Panc1 (cell line): ENCODE measurements at regions not wholly inside any gene's neighbourhood (a gene's known extent, or its start where the extent isn't known, plus 50 kb on each side); places are given as distances from the start of the nearest gene placed in this dataset.

Experiments used
- ATAC-seq: fragments of 200-7000 bp; cut with Tn5 transposase; 2 replicates; pipeline ENCODE4 v1.9.1; 2020; ENCODE audit warnings: mild to moderate bottlenecking, moderate library complexity
- BruUV-seq: library from RNA; stranded (reverse); fragments of 400-500 nt; replicated peaks from 2 replicates; lab custom pipeline; 2021; lab: Mats Ljungman, UMichigan
- CTCF ChIA-PET: fragments of 300-600 bp; sonication (Branson Sonifier 250); formaldehyde crosslinking; loops from one replicate; lab custom pipeline; 2022; ENCODE audit warnings: antibody characterized with exemption; lab: Charles Lee
- POLR2A ChIA-PET: fragments of 300-600 bp; sonication (Branson Sonifier 250); formaldehyde crosslinking; loops from one replicate; lab custom pipeline; 2022; ENCODE audit warnings: antibody characterized with exemption; lab: Charles Lee
- DNase-seq: peaks from one replicate; pipeline ENCODE4 v3.0.0-alpha.2; 2010; ENCODE audit warnings: low read depth, low spot score
- H3K27ac ChIP-seq: 2 replicates; pipeline ENCODE4 v1.5.1; 2011; ENCODE audit warnings: mild to moderate bottlenecking, low read length, inconsistent platforms
- H3K27me3 ChIP-seq: fragments of 200-500 bp; sonication (Bioruptor generic); 2 replicates; pipeline ENCODE4 v1.6.0; 2014; ENCODE audit warnings: low read length, inconsistent platforms; ENCODE audit not compliant: control insufficient read depth, insufficient read depth
- H3K36me3 ChIP-seq: fragments of 200-500 bp; sonication (Bioruptor generic); 2 replicates; pipeline ENCODE4 v1.5.1; 2014; ENCODE audit warnings: inconsistent platforms, mild to moderate bottlenecking, low read length, moderate library complexity; ENCODE audit not compliant: control insufficient read depth, insufficient read depth
- H3K4me1 ChIP-seq: 2 replicates; pipeline ENCODE4 v1.5.1; 2011; ENCODE audit warnings: inconsistent platforms, mild to moderate bottlenecking, low read length, moderate library complexity; ENCODE audit not compliant: control insufficient read depth, insufficient read depth
- H3K4me3 ChIP-seq, 2 experiments: 2 replicates each; pipeline ENCODE4 v1.5.1; 2011 to 2012; ENCODE audit warnings: low read depth in 2 of 2, low read length in 2 of 2, mild to moderate bottlenecking in 2 of 2, inconsistent platforms in 1 of 2, moderate library complexity in 1 of 2
- H3K9me3 ChIP-seq: fragments of 200-500 bp; sonication (Bioruptor generic); 2 replicates; pipeline ENCODE4 v1.5.1; 2014; ENCODE audit warnings: low read depth, mild to moderate bottlenecking, inconsistent platforms, low read length, moderate library complexity; ENCODE audit not compliant: control insufficient read depth, insufficient read depth
- POLR2AphosphoS5 ChIP-seq: IDR thresholded peaks from 2 replicates; pipeline ENCODE4 v1.6.1; 2012; ENCODE audit warnings: mild to moderate bottlenecking, low read depth, low read length, moderate library complexity
- SIN3A ChIP-seq: IDR thresholded peaks from 2 replicates; pipeline ENCODE4 v1.6.1; 2012; ENCODE audit warnings: low read depth, mild to moderate bottlenecking, low read length, moderate library complexity, borderline replicate concordance; ENCODE audit not compliant: insufficient read depth
- TCF7L2 ChIP-seq: IDR thresholded peaks from 2 replicates; pipeline ENCODE4 v1.6.1; 2011; ENCODE audit warnings: mild to moderate bottlenecking, low read depth, low read length, inconsistent platforms
- in situ Hi-C: cut with HindIII; loops from 2 replicates; pipeline ENCODE4 v1.10.0; 2016; ENCODE audit warnings: low sequenced_read_pairs, low pct_unique_long_range_greater_than_20kb
- intact Hi-C: fragments of 100-400 bp; cut with micrococcal nuclease; formaldehyde crosslinking; loops from one replicate; pipeline ENCODE4 v1.10.0; 2022; ENCODE audit not compliant: unreplicated experiment
- TF ChIP-seq, protein P1 (sequence below): fragments of 450-650 bp; IDR thresholded peaks from 2 replicates; pipeline ENCODE4 v1.5.1; 2017; ENCODE audit warnings: mild to moderate bottlenecking
- TF ChIP-seq, protein P2 (sequence below), 2 experiments: IDR thresholded peaks; 2 replicates each; pipeline ENCODE4 v1.6.1; 2011 to 2012; ENCODE audit warnings: low read depth in 2 of 2, control low read depth in 1 of 2, low read length in 1 of 2, mild to moderate bottlenecking in 1 of 2, moderate library complexity in 1 of 2; ENCODE audit not compliant: insufficient read depth in 1 of 2

DNA sequence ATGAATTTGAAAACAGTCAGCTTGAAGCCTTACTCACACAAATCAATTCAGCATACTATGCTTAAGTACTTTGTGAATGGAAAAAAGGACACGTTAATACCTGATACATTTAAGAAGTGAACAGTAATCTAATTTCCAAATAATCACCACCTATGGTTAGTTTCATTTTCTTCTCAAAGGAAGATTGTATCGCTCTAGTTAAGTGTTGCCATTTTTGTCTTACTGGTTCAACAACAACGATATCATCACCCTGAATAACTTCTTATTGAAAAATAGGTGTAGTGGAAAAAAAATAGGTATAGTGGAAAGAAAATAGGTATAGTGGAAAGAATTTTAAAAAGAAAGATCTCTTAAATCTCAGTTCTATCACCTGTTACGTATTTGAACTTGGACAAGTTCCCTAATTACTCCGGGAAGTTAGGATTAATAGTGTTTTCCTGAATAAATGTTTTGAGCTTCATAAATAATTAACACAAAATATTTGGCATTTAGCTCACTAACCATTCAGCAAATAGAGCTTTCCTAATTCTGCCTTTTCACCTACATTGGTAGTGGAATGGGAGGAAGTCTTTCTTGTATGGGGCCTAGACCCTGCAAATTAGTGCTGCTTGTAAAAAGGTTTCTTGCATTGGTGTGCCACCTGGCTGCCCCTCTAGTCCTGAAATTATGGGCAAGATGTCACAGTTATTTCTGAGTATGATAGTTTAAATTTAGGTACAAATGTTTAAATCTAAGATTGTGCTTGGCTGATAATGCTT, 502.6 kb upstream of the NMUR2 start:
- TF ChIP-seq SIN3A (no peak), TCF7L2 (no peak), POLR2AphosphoS5 (no peak)
- TF ChIP-seq, protein P1, sequence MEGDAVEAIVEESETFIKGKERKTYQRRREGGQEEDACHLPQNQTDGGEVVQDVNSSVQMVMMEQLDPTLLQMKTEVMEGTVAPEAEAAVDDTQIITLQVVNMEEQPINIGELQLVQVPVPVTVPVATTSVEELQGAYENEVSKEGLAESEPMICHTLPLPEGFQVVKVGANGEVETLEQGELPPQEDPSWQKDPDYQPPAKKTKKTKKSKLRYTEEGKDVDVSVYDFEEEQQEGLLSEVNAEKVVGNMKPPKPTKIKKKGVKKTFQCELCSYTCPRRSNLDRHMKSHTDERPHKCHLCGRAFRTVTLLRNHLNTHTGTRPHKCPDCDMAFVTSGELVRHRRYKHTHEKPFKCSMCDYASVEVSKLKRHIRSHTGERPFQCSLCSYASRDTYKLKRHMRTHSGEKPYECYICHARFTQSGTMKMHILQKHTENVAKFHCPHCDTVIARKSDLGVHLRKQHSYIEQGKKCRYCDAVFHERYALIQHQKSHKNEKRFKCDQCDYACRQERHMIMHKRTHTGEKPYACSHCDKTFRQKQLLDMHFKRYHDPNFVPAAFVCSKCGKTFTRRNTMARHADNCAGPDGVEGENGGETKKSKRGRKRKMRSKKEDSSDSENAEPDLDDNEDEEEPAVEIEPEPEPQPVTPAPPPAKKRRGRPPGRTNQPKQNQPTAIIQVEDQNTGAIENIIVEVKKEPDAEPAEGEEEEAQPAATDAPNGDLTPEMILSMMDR, result no peak
- TF ChIP-seq, protein P2, sequence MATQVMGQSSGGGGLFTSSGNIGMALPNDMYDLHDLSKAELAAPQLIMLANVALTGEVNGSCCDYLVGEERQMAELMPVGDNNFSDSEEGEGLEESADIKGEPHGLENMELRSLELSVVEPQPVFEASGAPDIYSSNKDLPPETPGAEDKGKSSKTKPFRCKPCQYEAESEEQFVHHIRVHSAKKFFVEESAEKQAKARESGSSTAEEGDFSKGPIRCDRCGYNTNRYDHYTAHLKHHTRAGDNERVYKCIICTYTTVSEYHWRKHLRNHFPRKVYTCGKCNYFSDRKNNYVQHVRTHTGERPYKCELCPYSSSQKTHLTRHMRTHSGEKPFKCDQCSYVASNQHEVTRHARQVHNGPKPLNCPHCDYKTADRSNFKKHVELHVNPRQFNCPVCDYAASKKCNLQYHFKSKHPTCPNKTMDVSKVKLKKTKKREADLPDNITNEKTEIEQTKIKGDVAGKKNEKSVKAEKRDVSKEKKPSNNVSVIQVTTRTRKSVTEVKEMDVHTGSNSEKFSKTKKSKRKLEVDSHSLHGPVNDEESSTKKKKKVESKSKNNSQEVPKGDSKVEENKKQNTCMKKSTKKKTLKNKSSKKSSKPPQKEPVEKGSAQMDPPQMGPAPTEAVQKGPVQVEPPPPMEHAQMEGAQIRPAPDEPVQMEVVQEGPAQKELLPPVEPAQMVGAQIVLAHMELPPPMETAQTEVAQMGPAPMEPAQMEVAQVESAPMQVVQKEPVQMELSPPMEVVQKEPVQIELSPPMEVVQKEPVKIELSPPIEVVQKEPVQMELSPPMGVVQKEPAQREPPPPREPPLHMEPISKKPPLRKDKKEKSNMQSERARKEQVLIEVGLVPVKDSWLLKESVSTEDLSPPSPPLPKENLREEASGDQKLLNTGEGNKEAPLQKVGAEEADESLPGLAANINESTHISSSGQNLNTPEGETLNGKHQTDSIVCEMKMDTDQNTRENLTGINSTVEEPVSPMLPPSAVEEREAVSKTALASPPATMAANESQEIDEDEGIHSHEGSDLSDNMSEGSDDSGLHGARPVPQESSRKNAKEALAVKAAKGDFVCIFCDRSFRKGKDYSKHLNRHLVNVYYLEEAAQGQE (IDR thresholded peaks at IDR 0.05; ENCODE audit: insufficient read depth in 1 of 2, low read depth in 2 of 2, low read length in 1 of 2), result no peak
- ChIA-PET POLR2A (no interaction called here), CTCF (no interaction called here)
- Histone ChIP-seq H3K9me3 (no peaks in the 10 kb centered on the region), H3K4me1 (no peaks in the 10 kb centered on the region), H3K4me3 (no peak overlapping the region), H3K27me3 (no peaks in the 10 kb centered on the region), H3K36me3 (no peaks in the 10 kb centered on the region), H3K27ac (no peak overlapping the region)
- BruUV-seq, result no TSS peak
- no peak for DNase-seq
- in situ Hi-C loops (no loop called here), intact Hi-C loops (no loop called here)
- no peak for ATAC-seq

DNA sequence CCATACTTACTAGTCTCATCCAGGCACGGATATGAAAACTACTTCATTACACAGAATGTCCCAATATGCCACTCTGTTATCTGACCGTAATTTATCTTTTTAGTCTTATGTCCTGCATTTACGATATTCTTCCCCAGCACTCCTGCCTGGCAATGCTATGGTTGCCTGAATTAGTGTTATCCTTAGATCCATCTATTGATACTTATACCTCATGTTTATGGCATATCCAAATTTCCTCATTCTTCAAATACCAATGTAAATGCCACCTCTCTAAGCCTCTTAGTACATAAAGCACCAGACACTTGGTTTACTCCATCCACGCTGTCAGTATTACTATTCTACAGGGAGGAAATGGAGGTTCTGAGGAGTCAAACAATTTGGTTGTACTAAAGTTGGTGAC, 507.8 kb upstream of the NMUR2 start:
- Histone ChIP-seq H3K36me3 (no peaks in the 10 kb centered on the region), H3K27me3 (no peaks in the 10 kb centered on the region), H3K4me3 (no peak overlapping the region), H3K27ac (no peak overlapping the region), H3K4me1 (no peaks in the 10 kb centered on the region), H3K9me3 (no peaks in the 10 kb centered on the region)
- DNase-seq, result no peak
- ChIA-PET POLR2A (no interaction called here), CTCF (no interaction called here)
- BruUV-seq, result no TSS peak
- in situ Hi-C loops, result no loop called here
- TF ChIP-seq SIN3A (no peak), TCF7L2 (no peak), POLR2AphosphoS5 (no peak)
- TF ChIP-seq, protein P2 (IDR thresholded peaks at IDR 0.05; ENCODE audit: insufficient read depth in 1 of 2, low read depth in 2 of 2, low read length in 1 of 2), result no peak
- TF ChIP-seq, protein P1, result no peak
- no peak for ATAC-seq
- intact Hi-C loops, result no loop called here
